ENCODE measurements at regions not wholly inside any gene's neighbourhood (a gene's known extent, or its start where the extent isn't known, plus 50 kb on each side); places are given as distances from the start of the nearest gene placed in this dataset.

- no peaks in the 10 kb centered on the region for H3K27me3 ChIP-seq (ENCODE audit: control insufficient read depth in 2 of 2, insufficient read depth in 2 of 2, low read length in 2 of 2)
- H3K4me3 ChIP-seq (ENCODE audit: low read length in 2 of 2): no peak overlapping the region
- H3K27ac ChIP-seq (ENCODE audit: low read depth in 2 of 2, low read length in 2 of 2): no peak overlapping the region
- no peaks in the 10 kb centered on the region for H3K9me3 ChIP-seq (ENCODE audit: control insufficient read depth in 2 of 2, low read length in 2 of 2)
- no peak overlapping the region for H3K9ac ChIP-seq (ENCODE audit: low read depth in 1 of 2, low read length in 2 of 2)
- H3K4me1 ChIP-seq (ENCODE audit: control insufficient read depth in 2 of 2, insufficient read depth in 2 of 2, low read length in 2 of 2): no peaks in the 10 kb centered on the region
- no peaks in the 10 kb centered on the region for H3K36me3 ChIP-seq (ENCODE audit: control insufficient read depth in 2 of 2, insufficient read depth in 2 of 2, low read length in 2 of 2)
These were observed 428.5 kb downstream of the CCDC91 start for GRCh38 chr12:28618772-28619171.

GRCh38 chr12:28620281-28620680, 430.0 kb downstream of the CCDC91 start:
- Histone ChIP-seq H3K9ac (ENCODE audit: low read depth in 1 of 2, low read length in 2 of 2) (no peak overlapping the region), H3K27me3 (ENCODE audit: control insufficient read depth in 2 of 2, insufficient read depth in 2 of 2, low read length in 2 of 2) (no peaks in the 10 kb centered on the region), H3K4me1 (ENCODE audit: control insufficient read depth in 2 of 2, insufficient read depth in 2 of 2, low read length in 2 of 2) (no peaks in the 10 kb centered on the region), H3K36me3 (ENCODE audit: control insufficient read depth in 2 of 2, insufficient read depth in 2 of 2, low read length in 2 of 2) (no peaks in the 10 kb centered on the region), H3K9me3 (ENCODE audit: control insufficient read depth in 2 of 2, low read length in 2 of 2) (no peaks in the 10 kb centered on the region), H3K27ac (ENCODE audit: low read depth in 2 of 2, low read length in 2 of 2) (no peak overlapping the region), H3K4me3 (ENCODE audit: low read length in 2 of 2) (no peak overlapping the region)

GRCh38 chr12:28622406-28622805, 432.1 kb downstream of the CCDC91 start:
- H3K9me3 ChIP-seq (ENCODE audit: control insufficient read depth in 2 of 2, low read length in 2 of 2): no peaks in the 10 kb centered on the region
- H3K9ac ChIP-seq (ENCODE audit: low read depth in 1 of 2, low read length in 2 of 2): no peak overlapping the region
- no peak overlapping the region for H3K27ac ChIP-seq (ENCODE audit: low read depth in 2 of 2, low read length in 2 of 2)
- H3K4me1 ChIP-seq (ENCODE audit: control insufficient read depth in 2 of 2, insufficient read depth in 2 of 2, low read length in 2 of 2): no peaks in the 10 kb centered on the region
- no peaks in the 10 kb centered on the region for H3K36me3 ChIP-seq (ENCODE audit: control insufficient read depth in 2 of 2, insufficient read depth in 2 of 2, low read length in 2 of 2)
- H3K27me3 ChIP-seq (ENCODE audit: control insufficient read depth in 2 of 2, insufficient read depth in 2 of 2, low read length in 2 of 2): no peaks in the 10 kb centered on the region
- H3K4me3 ChIP-seq (ENCODE audit: low read length in 2 of 2): no peak overlapping the region

- Histone ChIP-seq H3K27me3 (ENCODE audit: control insufficient read depth in 2 of 2, insufficient read depth in 2 of 2, low read length in 2 of 2) (no peaks in the 10 kb centered on the region), H3K27ac (ENCODE audit: low read depth in 2 of 2, low read length in 2 of 2) (no peak overlapping the region), H3K4me1 (ENCODE audit: control insufficient read depth in 2 of 2, insufficient read depth in 2 of 2, low read length in 2 of 2) (no peaks in the 10 kb centered on the region), H3K9ac (ENCODE audit: low read depth in 1 of 2, low read length in 2 of 2) (no peak overlapping the region), H3K9me3 (ENCODE audit: control insufficient read depth in 2 of 2, low read length in 2 of 2) (no peaks in the 10 kb centered on the region), H3K36me3 (ENCODE audit: control insufficient read depth in 2 of 2, insufficient read depth in 2 of 2, low read length in 2 of 2) (no peaks in the 10 kb centered on the region), H3K4me3 (ENCODE audit: low read length in 2 of 2) (no peak overlapping the region)
These were observed 436.2 kb downstream of the CCDC91 start for GRCh38 chr12:28626504-28626903.

GRCh38 chr12:28629691-28630090, 439.4 kb downstream of the CCDC91 start:
- Histone ChIP-seq H3K9ac (ENCODE audit: low read depth in 1 of 2, low read length in 2 of 2) (no peak overlapping the region), H3K4me3 (ENCODE audit: low read length in 2 of 2) (no peak overlapping the region), H3K27me3 (ENCODE audit: control insufficient read depth in 2 of 2, insufficient read depth in 2 of 2, low read length in 2 of 2) (no peaks in the 10 kb centered on the region), H3K9me3 (ENCODE audit: control insufficient read depth in 2 of 2, low read length in 2 of 2) (no peaks in the 10 kb centered on the region), H3K36me3 (ENCODE audit: control insufficient read depth in 2 of 2, insufficient read depth in 2 of 2, low read length in 2 of 2) (no peaks in the 10 kb centered on the region), H3K27ac (ENCODE audit: low read depth in 2 of 2, low read length in 2 of 2) (no peak overlapping the region), H3K4me1 (ENCODE audit: control insufficient read depth in 2 of 2, insufficient read depth in 2 of 2, low read length in 2 of 2) (no peaks in the 10 kb centered on the region)

- Histone ChIP-seq H3K9me3 (ENCODE audit: control insufficient read depth in 2 of 2, low read length in 2 of 2) (no peaks in the 10 kb centered on the region), H3K27ac (ENCODE audit: low read depth in 2 of 2, low read length in 2 of 2) (no peak overlapping the region), H3K36me3 (ENCODE audit: control insufficient read depth in 2 of 2, insufficient read depth in 2 of 2, low read length in 2 of 2) (no peaks in the 10 kb centered on the region), H3K4me3 (ENCODE audit: low read length in 2 of 2) (no peak overlapping the region), H3K4me1 (ENCODE audit: control insufficient read depth in 2 of 2, insufficient read depth in 2 of 2, low read length in 2 of 2) (no peaks in the 10 kb centered on the region), H3K27me3 (ENCODE audit: control insufficient read depth in 2 of 2, insufficient read depth in 2 of 2, low read length in 2 of 2) (no peaks in the 10 kb centered on the region), H3K9ac (ENCODE audit: low read depth in 1 of 2, low read length in 2 of 2) (no peak overlapping the region)
These were observed 441.6 kb downstream of the CCDC91 start for GRCh38 chr12:28631831-28632230.

- Histone ChIP-seq H3K27ac (ENCODE audit: low read depth in 2 of 2, low read length in 2 of 2) (no peak overlapping the region), H3K9ac (ENCODE audit: low read depth in 1 of 2, low read length in 2 of 2) (no peak overlapping the region), H3K27me3 (ENCODE audit: control insufficient read depth in 2 of 2, insufficient read depth in 2 of 2, low read length in 2 of 2) (no peaks in the 10 kb centered on the region), H3K36me3 (ENCODE audit: control insufficient read depth in 2 of 2, insufficient read depth in 2 of 2, low read length in 2 of 2) (no peaks in the 10 kb centered on the region), H3K9me3 (ENCODE audit: control insufficient read depth in 2 of 2, low read length in 2 of 2) (no peaks in the 10 kb centered on the region), H3K4me1 (ENCODE audit: control insufficient read depth in 2 of 2, insufficient read depth in 2 of 2, low read length in 2 of 2) (no peaks in the 10 kb centered on the region), H3K4me3 (ENCODE audit: low read length in 2 of 2) (no peak overlapping the region)
These were observed 450.3 kb downstream of the CCDC91 start for GRCh38 chr12:28640519-28640918.

- no peaks in the 10 kb centered on the region for H3K36me3 ChIP-seq (ENCODE audit: control insufficient read depth in 2 of 2, insufficient read depth in 2 of 2, low read length in 2 of 2)
- H3K9ac ChIP-seq (ENCODE audit: low read depth in 1 of 2, low read length in 2 of 2): no peak overlapping the region
- H3K27me3 ChIP-seq (ENCODE audit: control insufficient read depth in 2 of 2, insufficient read depth in 2 of 2, low read length in 2 of 2): no peaks in the 10 kb centered on the region
- no peak overlapping the region for H3K4me3 ChIP-seq (ENCODE audit: low read length in 2 of 2)
- H3K4me1 ChIP-seq (ENCODE audit: control insufficient read depth in 2 of 2, insufficient read depth in 2 of 2, low read length in 2 of 2): no peaks in the 10 kb centered on the region
- no peaks in the 10 kb centered on the region for H3K9me3 ChIP-seq (ENCODE audit: control insufficient read depth in 2 of 2, low read length in 2 of 2)
- H3K27ac ChIP-seq (ENCODE audit: low read depth in 2 of 2, low read length in 2 of 2): no peak overlapping the region
These were observed 455.2 kb downstream of the CCDC91 start for GRCh38 chr12:28645436-28645835.

GRCh38 chr12:28645891-28646290, 455.6 kb downstream of the CCDC91 start:
- no peaks in the 10 kb centered on the region for H3K4me1 ChIP-seq (ENCODE audit: control insufficient read depth in 2 of 2, insufficient read depth in 2 of 2, low read length in 2 of 2)
- no peaks in the 10 kb centered on the region for H3K27me3 ChIP-seq (ENCODE audit: control insufficient read depth in 2 of 2, insufficient read depth in 2 of 2, low read length in 2 of 2)
- no peak overlapping the region for H3K27ac ChIP-seq (ENCODE audit: low read depth in 2 of 2, low read length in 2 of 2)
- no peaks in the 10 kb centered on the region for H3K36me3 ChIP-seq (ENCODE audit: control insufficient read depth in 2 of 2, insufficient read depth in 2 of 2, low read length in 2 of 2)
- no peak overlapping the region for H3K4me3 ChIP-seq (ENCODE audit: low read length in 2 of 2)
- no peak overlapping the region for H3K9ac ChIP-seq (ENCODE audit: low read depth in 1 of 2, low read length in 2 of 2)
- no peaks in the 10 kb centered on the region for H3K9me3 ChIP-seq (ENCODE audit: control insufficient read depth in 2 of 2, low read length in 2 of 2)

- no peaks in the 10 kb centered on the region for H3K27me3 ChIP-seq (ENCODE audit: control insufficient read depth in 2 of 2, insufficient read depth in 2 of 2, low read length in 2 of 2)
- H3K9me3 ChIP-seq (ENCODE audit: control insufficient read depth in 2 of 2, low read length in 2 of 2): no peaks in the 10 kb centered on the region
- no peaks in the 10 kb centered on the region for H3K36me3 ChIP-seq (ENCODE audit: control insufficient read depth in 2 of 2, insufficient read depth in 2 of 2, low read length in 2 of 2)
- no peak overlapping the region for H3K4me3 ChIP-seq (ENCODE audit: low read length in 2 of 2)
- H3K4me1 ChIP-seq (ENCODE audit: control insufficient read depth in 2 of 2, insufficient read depth in 2 of 2, low read length in 2 of 2): no peaks in the 10 kb centered on the region
- no peak overlapping the region for H3K9ac ChIP-seq (ENCODE audit: low read depth in 1 of 2, low read length in 2 of 2)
- no peak overlapping the region for H3K27ac ChIP-seq (ENCODE audit: low read depth in 2 of 2, low read length in 2 of 2)
These were observed 460.6 kb downstream of the CCDC91 start for GRCh38 chr12:28650906-28651305.

GRCh38 chr12:28652239-28652638, 462.0 kb downstream of the CCDC91 start:
- no peaks in the 10 kb centered on the region for H3K9me3 ChIP-seq (ENCODE audit: control insufficient read depth in 2 of 2, low read length in 2 of 2)
- no peak overlapping the region for H3K4me3 ChIP-seq (ENCODE audit: low read length in 2 of 2)
- H3K4me1 ChIP-seq (ENCODE audit: control insufficient read depth in 2 of 2, insufficient read depth in 2 of 2, low read length in 2 of 2): no peaks in the 10 kb centered on the region
- H3K36me3 ChIP-seq (ENCODE audit: control insufficient read depth in 2 of 2, insufficient read depth in 2 of 2, low read length in 2 of 2): no peaks in the 10 kb centered on the region
- H3K9ac ChIP-seq (ENCODE audit: low read depth in 1 of 2, low read length in 2 of 2): no peak overlapping the region
- H3K27me3 ChIP-seq (ENCODE audit: control insufficient read depth in 2 of 2, insufficient read depth in 2 of 2, low read length in 2 of 2): no peaks in the 10 kb centered on the region
- no peak overlapping the region for H3K27ac ChIP-seq (ENCODE audit: low read depth in 2 of 2, low read length in 2 of 2)
